Neuronal stem cell (in vitro differentiated cells): ENCODE measurements at regions not wholly inside any gene's neighbourhood (a gene's known extent, or its start where the extent isn't known, plus 50 kb on each side); places are given as distances from the start of the nearest gene placed in this dataset.

Source experiments
- DNase-seq: peaks from one replicate; pipeline ENCODE4 v3.0.0-alpha.2; 2013; ENCODE audit warnings: low spot score
- H2AFZ ChIP-seq: one replicate; pipeline ENCODE4 v1.6.1; 2013; ENCODE audit warnings: mild to moderate bottlenecking, low read length, inconsistent platforms
- H2AK5ac ChIP-seq: 2 replicates; pipeline ENCODE4 v1.6.1; 2013; ENCODE audit warnings: low read depth, mild to moderate bottlenecking, inconsistent platforms, low read length, moderate library complexity, mixed read lengths
- H2BK120ac ChIP-seq: 2 replicates; pipeline ENCODE4 v1.6.1; 2013; ENCODE audit warnings: low read depth, mild to moderate bottlenecking, inconsistent platforms, low read length, moderate library complexity, mixed read lengths
- H2BK12ac ChIP-seq: one replicate; pipeline ENCODE4 v1.6.1; 2013; ENCODE audit warnings: low read length, inconsistent platforms
- H2BK15ac ChIP-seq: 2 replicates; pipeline ENCODE4 v1.6.1; 2013; ENCODE audit warnings: mild to moderate bottlenecking, low read length, inconsistent platforms, mixed read lengths
- H2BK5ac ChIP-seq: one replicate; pipeline ENCODE4 v1.6.1; 2013; ENCODE audit warnings: inconsistent platforms, mild to moderate bottlenecking, low read length, moderate library complexity
- H3K14ac ChIP-seq: one replicate; pipeline ENCODE4 v1.6.1; 2013; ENCODE audit warnings: low read length, inconsistent platforms
- H3K18ac ChIP-seq: 2 replicates; pipeline ENCODE4 v1.6.1; 2013; ENCODE audit warnings: low read length, inconsistent platforms
- H3K23ac ChIP-seq: 2 replicates; pipeline ENCODE4 v1.6.1; 2013; ENCODE audit warnings: low read depth, mild to moderate bottlenecking, mixed read lengths, low read length, inconsistent platforms; ENCODE audit not compliant: poor library complexity
- H3K27ac ChIP-seq: replicated peaks from 3 replicates; pipeline ENCODE4 v1.5.1; 2013; ENCODE audit warnings: low read length, inconsistent platforms
- H3K27me3 ChIP-seq, 3 experiments: 2 replicates each; pipeline ENCODE4 v1.6.1; 2013; ENCODE audit warnings: low read length in 3 of 3, mild to moderate bottlenecking in 2 of 3, inconsistent platforms in 1 of 3, low read depth in 1 of 3, mixed read lengths in 1 of 3, moderate library complexity in 1 of 3; ENCODE audit not compliant: control insufficient read depth in 3 of 3, insufficient read depth in 3 of 3
- H3K36me3 ChIP-seq, 2 donors: replicated peaks in 1 of 2; 2 replicates each; pipeline ENCODE4 v1.6.1; 2013; ENCODE audit warnings: low read length in 2 of 2; ENCODE audit not compliant: control insufficient read depth in 2 of 2, insufficient read depth in 2 of 2
- H3K4ac ChIP-seq: 2 replicates; pipeline ENCODE4 v1.6.1; 2013; ENCODE audit warnings: inconsistent platforms, mild to moderate bottlenecking, low read length, moderate library complexity
- H3K4me1 ChIP-seq, 2 donors: 1 replicate in 1 of 2; 2 replicates in 1 of 2; pipeline ENCODE4 v1.6.1; 2013; ENCODE audit warnings: low read length in 2 of 2, low read depth in 1 of 2; ENCODE audit not compliant: control insufficient read depth in 2 of 2, insufficient read depth in 1 of 2
- H3K4me2 ChIP-seq: one replicate; pipeline ENCODE4 v1.6.1; 2013; ENCODE audit warnings: mild to moderate bottlenecking, low read length, inconsistent platforms; ENCODE audit not compliant: insufficient read depth, poor library complexity, severe bottlenecking
- H3K4me3 ChIP-seq, 2 donors: 2 replicates each; pipeline ENCODE4 v1.5.1; 2013; ENCODE audit warnings: low read length in 2 of 2, mild to moderate bottlenecking in 2 of 2, inconsistent platforms in 1 of 2, moderate library complexity in 1 of 2
- H3K79me1 ChIP-seq: one replicate; pipeline ENCODE4 v1.6.1; 2013; ENCODE audit warnings: low read depth, mild to moderate bottlenecking, inconsistent platforms, low read length, moderate library complexity
- H3K9ac ChIP-seq: one replicate; pipeline ENCODE4 v1.6.1; 2013; ENCODE audit warnings: mild to moderate bottlenecking, low read depth, low read length, inconsistent platforms; ENCODE audit not compliant: poor library complexity
- H3K9me3 ChIP-seq, 2 donors: replicated peaks in 1 of 2; 2 replicates each; pipeline versions ENCODE3 to v1.6.1; 2013; ENCODE audit warnings: low read length in 2 of 2, mild to moderate bottlenecking in 2 of 2, inconsistent platforms in 1 of 2, low read depth in 1 of 2, mixed read lengths in 1 of 2, moderate library complexity in 1 of 2; ENCODE audit not compliant: control insufficient read depth in 2 of 2, insufficient read depth in 1 of 2
- H4K8ac ChIP-seq: one replicate; pipeline ENCODE4 v1.6.1; 2013; ENCODE audit warnings: low read depth, mild to moderate bottlenecking, inconsistent platforms, low read length, moderate library complexity
- H4K91ac ChIP-seq: one replicate; pipeline ENCODE4 v1.6.1; 2013; ENCODE audit warnings: low read length, low read depth, mild to moderate bottlenecking, inconsistent platforms; ENCODE audit not compliant: poor library complexity
- WGBS, 2 donors: extraction: QIAGEN DNeasy Blood & Tissue Kit; methylation state at CpG; one replicate each; pipeline ENCODE4 v1.1.7; 2013; ENCODE audit warnings: missing lambda C conversion rate in 2 of 2, mixed read lengths in 1 of 2; ENCODE audit not compliant: insufficient read length in 2 of 2, insufficient replicate concordance in 1 of 2; ENCODE audit errors: extremely low coverage in 2 of 2; 5-methylcytosine and 5-hydroxymethylcytosine counted together

DNA sequence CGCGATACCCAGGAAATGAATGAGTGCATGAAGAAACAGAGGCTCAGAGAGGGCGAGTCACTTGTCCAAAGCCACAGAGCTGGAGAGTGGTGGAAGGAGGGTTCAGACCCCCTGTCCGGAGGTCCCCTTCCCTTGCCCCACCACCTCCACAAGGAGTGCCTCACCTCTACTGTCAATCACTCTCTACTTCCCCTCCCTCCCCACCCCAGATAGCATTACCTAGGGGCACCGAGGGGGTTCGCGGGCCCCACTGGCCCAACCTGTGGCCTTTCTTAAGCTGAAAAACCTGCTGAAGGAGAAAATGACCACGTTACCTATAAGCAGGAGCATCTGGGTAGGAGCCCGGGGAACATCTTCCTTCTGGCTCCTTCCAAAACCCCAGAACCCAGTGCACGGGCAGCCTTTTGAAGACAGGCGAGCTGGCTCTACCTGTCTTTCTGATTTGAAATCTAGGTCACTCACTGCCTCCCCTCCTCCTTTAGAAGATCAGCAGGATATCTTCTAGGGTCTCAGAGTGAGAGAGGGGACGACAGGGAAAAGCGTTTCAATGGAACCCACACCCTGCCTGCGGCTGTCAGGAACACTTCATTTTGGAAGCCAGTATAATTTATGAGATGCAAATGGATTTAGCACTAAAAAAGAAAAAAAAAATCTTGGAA lies 89.9 kb upstream of the MEF2A start:
- H3K4me3 ChIP-seq = no peak overlapping the region
- H3K9me3 ChIP-seq = no peaks in the 10 kb centered on the region
- H2BK5ac ChIP-seq = no peak overlapping the region
- H2AFZ ChIP-seq = peak overlapping the region; percentile 59
- no peak overlapping the region for H4K8ac ChIP-seq
- H2BK120ac ChIP-seq = no peak overlapping the region
- H3K36me3 ChIP-seq = no peaks in the 10 kb centered on the region
- no peak overlapping the region for H4K91ac ChIP-seq
- DNase-seq = no peak
- H2BK12ac ChIP-seq = no peak overlapping the region
- no peak overlapping the region for H2BK15ac ChIP-seq
- no CpG with 5 or more reads among the region's 14 CpGs for WGBS, 2 donors
- no peaks in the 10 kb centered on the region for H3K79me1 ChIP-seq
- H3K27me3 ChIP-seq = peaks cover 0 to 10% (median 0%) of the 10 kb centered on the region in 3 experiments
- H3K4ac ChIP-seq = no peak overlapping the region
- no peak overlapping the region for H3K27ac ChIP-seq
- H2AK5ac ChIP-seq = no peak overlapping the region
- H3K23ac ChIP-seq = no peak overlapping the region
- no peak overlapping the region for H3K14ac ChIP-seq
- no peak overlapping the region for H3K9ac ChIP-seq
- peaks cover 0 to 3% of the 10 kb centered on the region in 2 donors for H3K4me1 ChIP-seq
- H3K18ac ChIP-seq = no peak overlapping the region
- H3K4me2 ChIP-seq = no peak overlapping the region

- peak overlapping the region; percentile 59 for H2AFZ ChIP-seq
- H3K14ac ChIP-seq = no peak overlapping the region
- H3K9ac ChIP-seq = no peak overlapping the region
- H3K27me3 ChIP-seq = peaks cover 0 to 16% (median 0%) of the 10 kb centered on the region in 3 experiments
- H4K8ac ChIP-seq = no peak overlapping the region
- H2BK120ac ChIP-seq = no peak overlapping the region
- H4K91ac ChIP-seq = no peak overlapping the region
- no peak overlapping the region for H3K23ac ChIP-seq
- H3K18ac ChIP-seq = no peak overlapping the region
- no peaks in the 10 kb centered on the region for H3K9me3 ChIP-seq
- H2BK12ac ChIP-seq = no peak overlapping the region
- peaks cover 0 to 3% of the 10 kb centered on the region in 2 donors for H3K4me1 ChIP-seq
- H2BK5ac ChIP-seq = no peak overlapping the region
- H3K27ac ChIP-seq = no peak overlapping the region
- no peak overlapping the region for H3K4ac ChIP-seq
- no peaks in the 10 kb centered on the region for H3K79me1 ChIP-seq
- no peak overlapping the region for H3K4me3 ChIP-seq
- H2AK5ac ChIP-seq = no peak overlapping the region
- no peak overlapping the region for H3K4me2 ChIP-seq
- H3K36me3 ChIP-seq = no peaks in the 10 kb centered on the region
- H2BK15ac ChIP-seq = no peak overlapping the region
- DNase-seq = no peak
- no CpG with 5 or more reads among the region's 26 CpGs for WGBS, 2 donors
Measured at GRCh38 chr15:99476413-99477222, 89.2 kb upstream of the MEF2A start.

DNA sequence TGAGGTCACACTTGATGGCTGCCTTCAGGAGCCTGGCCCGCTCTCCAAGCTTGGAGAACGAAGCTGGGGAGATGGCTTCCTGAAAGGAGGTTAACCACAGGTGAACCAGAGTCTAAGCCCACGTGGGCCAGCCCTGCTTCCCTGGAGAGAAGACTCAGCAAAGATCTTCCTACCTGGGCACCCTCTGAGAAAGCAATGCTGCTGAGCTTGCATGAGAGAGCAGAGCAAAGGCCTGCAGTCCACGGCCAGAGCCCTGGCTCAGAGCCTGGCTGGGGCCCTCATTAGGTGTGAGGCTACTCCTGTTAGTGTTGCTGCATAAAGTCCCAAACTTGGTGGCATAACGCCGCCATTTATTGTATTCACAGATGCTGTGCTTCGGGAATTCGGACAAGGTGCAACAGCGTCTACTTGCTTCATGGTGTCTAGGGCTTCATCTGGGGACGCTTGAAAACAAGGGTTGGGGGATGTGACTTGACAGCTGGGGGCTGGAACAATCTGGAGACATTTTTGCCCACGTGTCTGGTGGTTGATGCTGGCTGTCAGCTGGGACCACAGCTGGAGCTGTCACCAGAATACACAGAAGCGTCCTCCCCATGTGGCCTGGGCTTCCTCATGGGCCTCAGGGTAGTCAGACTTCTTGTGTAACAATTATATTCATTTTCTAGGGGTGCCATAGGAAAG lies 87.9 kb upstream of the MEF2A start:
- no peak overlapping the region for H3K4me3 ChIP-seq
- DNase-seq = no peak
- H3K9ac ChIP-seq = no peak overlapping the region
- no peaks in the 10 kb centered on the region for H3K36me3 ChIP-seq
- H3K79me1 ChIP-seq = no peaks in the 10 kb centered on the region
- H3K9me3 ChIP-seq = no peaks in the 10 kb centered on the region
- H4K91ac ChIP-seq = no peak overlapping the region
- no peak overlapping the region for H3K4me2 ChIP-seq
- H2AFZ ChIP-seq = no peak overlapping the region
- peak overlapping the region; percentile 32 for H2BK120ac ChIP-seq
- H3K14ac ChIP-seq = no peak overlapping the region
- no peak overlapping the region for H2AK5ac ChIP-seq
- H3K27ac ChIP-seq = no peak overlapping the region
- H3K23ac ChIP-seq = no peak overlapping the region
- WGBS, 2 donors = no CpG with 5 or more reads among the region's 12 CpGs
- H2BK5ac ChIP-seq = no peak overlapping the region
- H4K8ac ChIP-seq = no peak overlapping the region
- H3K4ac ChIP-seq = no peak overlapping the region
- peaks cover 0 to 3% of the 10 kb centered on the region in 2 donors for H3K4me1 ChIP-seq
- H3K27me3 ChIP-seq = peaks cover 0 to 16% (median 0%) of the 10 kb centered on the region in 3 experiments
- no peak overlapping the region for H2BK15ac ChIP-seq
- H3K18ac ChIP-seq = no peak overlapping the region
- H2BK12ac ChIP-seq = no peak overlapping the region

DNA sequence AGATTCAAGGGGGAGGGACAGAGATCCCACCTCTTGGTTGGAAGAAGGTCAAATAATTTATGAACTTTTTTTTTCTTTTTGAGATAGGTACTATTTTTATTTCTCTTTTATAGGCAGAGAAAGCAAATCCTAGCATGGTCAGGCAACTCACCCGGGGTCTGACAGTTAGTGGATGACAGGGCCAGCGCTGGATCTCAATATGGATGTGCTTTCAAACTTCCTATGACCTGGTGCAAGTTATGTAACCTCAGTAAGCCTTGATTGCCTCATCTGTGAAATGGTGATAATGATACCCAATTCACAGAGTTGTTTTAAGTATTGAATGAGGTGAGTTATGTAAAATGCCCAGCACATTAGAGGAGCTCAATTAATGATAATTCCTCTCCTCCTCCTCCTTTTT lies 86.8 kb upstream of the MEF2A start:
- no peak overlapping the region for H2AK5ac ChIP-seq
- H3K4me3 ChIP-seq = no peak overlapping the region
- H4K91ac ChIP-seq = no peak overlapping the region
- no peak overlapping the region for H2AFZ ChIP-seq
- no peaks in the 10 kb centered on the region for H3K79me1 ChIP-seq
- no peak overlapping the region for H2BK5ac ChIP-seq
- no peak overlapping the region for H3K4me2 ChIP-seq
- no peaks in the 10 kb centered on the region for H3K9me3 ChIP-seq
- H3K4ac ChIP-seq = no peak overlapping the region
- H3K36me3 ChIP-seq = no peaks in the 10 kb centered on the region
- WGBS, 2 donors = no CpG with 5 or more reads among the region's 2 CpGs
- no peak overlapping the region for H2BK12ac ChIP-seq
- no peak overlapping the region for H4K8ac ChIP-seq
- H3K18ac ChIP-seq = no peak overlapping the region
- peaks cover 0 to 3% of the 10 kb centered on the region in 2 donors for H3K4me1 ChIP-seq
- no peak overlapping the region for H3K23ac ChIP-seq
- no peak overlapping the region for H2BK15ac ChIP-seq
- H3K27ac ChIP-seq = no peak overlapping the region
- H3K9ac ChIP-seq = no peak overlapping the region
- DNase-seq = no peak
- no peak overlapping the region for H2BK120ac ChIP-seq
- H3K27me3 ChIP-seq = peaks cover 0 to 16% (median 0%) of the 10 kb centered on the region in 3 experiments
- no peak overlapping the region for H3K14ac ChIP-seq
